Bronchial epithelial cell (primary cell): ENCODE measurements at regions not wholly inside any gene's neighbourhood (a gene's known extent, or its start where the extent isn't known, plus 50 kb on each side); places are given as distances from the start of the nearest gene placed in this dataset.

Source experiments
- DNase-seq: peaks from one replicate; pipeline ENCODE4 v3.0.0-alpha.2; 2010; ENCODE audit warnings: low read depth
- FAIRE-seq: peaks from 2 replicates; lab custom pipeline; 2011; peaks lifted over from hg19 to GRCh38; lab: Jason Lieb, UNC
- H3K27me3 ChIP-seq: 2 replicates; pipeline ENCODE4 v1.5.1; 2011; ENCODE audit warnings: low read length; ENCODE audit not compliant: control insufficient read depth, insufficient read depth
- H3K36me3 ChIP-seq: 2 replicates; pipeline ENCODE4 v1.5.1; 2011; ENCODE audit warnings: low read length; ENCODE audit not compliant: control insufficient read depth, insufficient read depth
- H3K4me3 ChIP-seq: 2 replicates; pipeline ENCODE4 v1.5.1; 2011; ENCODE audit warnings: mild to moderate bottlenecking, low read depth, low read length, control low read depth
- CTCF ChIP-seq: IDR thresholded peaks from 2 replicates; pipeline ENCODE4 v1.5.1; 2011; ENCODE audit warnings: mild to moderate bottlenecking, moderate library complexity, low read length, control low read depth, inconsistent platforms; ENCODE audit not compliant: insufficient read depth, severe bottlenecking

GRCh38 chr4:97394653-97395052, 748.6 kb downstream of the STPG2 start:
- no peak for TF ChIP-seq CTCF
- peak; percentile 59 for DNase-seq

GRCh38 chr4:97396097-97396496, 747.2 kb downstream of the STPG2 start:
- no peak for TF ChIP-seq CTCF
- FAIRE-seq: no peak

More at GRCh38 chr4:97394653-97395052, 748.6 kb downstream of the STPG2 start:
- no peaks in the 10 kb centered on the region for H3K27me3 ChIP-seq
- FAIRE-seq: no peak
- no peaks in the 10 kb centered on the region for H3K36me3 ChIP-seq
- no peak overlapping the region for H3K4me3 ChIP-seq

GRCh38 chr4:97396605-97397004, 746.7 kb downstream of the STPG2 start:
- Histone ChIP-seq H3K4me3 (no peak overlapping the region), H3K27me3 (no peaks in the 10 kb centered on the region), H3K36me3 (no peaks in the 10 kb centered on the region)
- no peak for DNase-seq
- no peak for TF ChIP-seq CTCF
- no peak for FAIRE-seq

More at GRCh38 chr4:97396097-97396496, 747.2 kb downstream of the STPG2 start:
- no peaks in the 10 kb centered on the region for H3K27me3 ChIP-seq
- no peaks in the 10 kb centered on the region for H3K36me3 ChIP-seq
- H3K4me3 ChIP-seq: no peak overlapping the region
- DNase-seq: no peak

- no peak overlapping the region for H3K4me3 ChIP-seq
- FAIRE-seq (no peak), DNase-seq (no peak)
- no peaks in the 10 kb centered on the region for H3K27me3 ChIP-seq
- TF ChIP-seq CTCF: no peak
- H3K36me3 ChIP-seq: no peaks in the 10 kb centered on the region
Measured at GRCh38 chr4:97404876-97405523, 738.3 kb downstream of the STPG2 start.

GRCh38 chr4:97411356-97411755, 731.9 kb downstream of the STPG2 start:
- DNase-seq (no peak), FAIRE-seq (no peak)
- no peak for TF ChIP-seq CTCF
- Histone ChIP-seq H3K36me3 (no peaks in the 10 kb centered on the region), H3K4me3 (no peak overlapping the region), H3K27me3 (no peaks in the 10 kb centered on the region)

GRCh38 chr4:97412331-97412730, 730.9 kb downstream of the STPG2 start:
- DNase-seq (no peak), FAIRE-seq (no peak)
- no peak for TF ChIP-seq CTCF
- no peak overlapping the region for H3K4me3 ChIP-seq
- H3K27me3 ChIP-seq: no peaks in the 10 kb centered on the region
- H3K36me3 ChIP-seq: no peaks in the 10 kb centered on the region
